Testis (tissue), 2 donors: ENCODE measurements at regions not wholly inside any gene's neighbourhood (a gene's known extent, or its start where the extent isn't known, plus 50 kb on each side); places are given as distances from the start of the nearest gene placed in this dataset.
"Not testable (repeated sequence)": the region's sequence is repeated elsewhere in the genome, so short reads cannot be mapped to it uniquely, and the experiment has no call there.

Source experiments
- CTCF ChIP-seq, 3 experiments: fragments of 450-650 bp in 2 of 3; fragments of 200-600 bp in 1 of 3; sonication (generic) in 1 of 3; IDR thresholded peaks; one replicate each; pipeline ENCODE4 v1.5.1; 2016 to 2019; ENCODE audit warnings: antibody characterized with exemption in 3 of 3, mild to moderate bottlenecking in 2 of 3, moderate library complexity in 1 of 3
- POLR2A ChIP-seq: fragments of 450-650 bp; IDR thresholded peaks from one replicate; pipeline ENCODE4 v1.6.1; 2017; ENCODE audit warnings: antibody characterized with exemption, mild to moderate bottlenecking, moderate library complexity

DNA sequence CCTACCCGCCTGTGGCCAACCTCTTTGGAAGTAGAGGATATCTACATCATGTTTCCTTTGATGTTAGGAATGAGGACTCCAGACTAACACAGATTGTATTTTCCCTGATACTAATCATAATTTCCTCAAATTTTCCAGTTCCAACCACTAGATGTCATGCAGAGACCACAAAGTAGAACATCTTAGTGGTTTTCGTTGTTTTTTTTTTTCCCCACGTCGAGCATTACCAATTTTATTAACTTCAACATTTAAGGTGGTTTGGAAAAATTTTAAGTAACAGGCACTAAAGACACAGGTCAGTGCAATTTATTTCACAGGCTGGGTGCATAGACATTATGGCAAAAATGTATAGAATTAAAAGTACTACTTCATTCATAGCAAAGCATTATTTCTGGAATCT lies 280.1 kb downstream of the ANKRD30B start:
- TF ChIP-seq POLR2A = not testable (repeated sequence)
- peak in 1 of 3 experiments; percentile 10 for TF ChIP-seq CTCF (IDR thresholded peaks at IDR 0.05)
